ENCODE measurements at regions not wholly inside any gene's neighbourhood (a gene's known extent, or its start where the extent isn't known, plus 50 kb on each side); places are given as distances from the start of the nearest gene placed in this dataset.
"Not testable (repeated sequence)": the region's sequence is repeated elsewhere in the genome, so short reads cannot be mapped to it uniquely, and the experiment has no call there.

- no peak for DNase-seq (ENCODE audit: low read depth in 2 of 2)
These were observed 72.6 kb downstream of the ISX start for GRCh38 chr22:35138521-35138920.

- no peak for DNase-seq (ENCODE audit: low read depth in 2 of 2)
These were observed 75.2 kb downstream of the ISX start for GRCh38 chr22:35140879-35141745.

DNA sequence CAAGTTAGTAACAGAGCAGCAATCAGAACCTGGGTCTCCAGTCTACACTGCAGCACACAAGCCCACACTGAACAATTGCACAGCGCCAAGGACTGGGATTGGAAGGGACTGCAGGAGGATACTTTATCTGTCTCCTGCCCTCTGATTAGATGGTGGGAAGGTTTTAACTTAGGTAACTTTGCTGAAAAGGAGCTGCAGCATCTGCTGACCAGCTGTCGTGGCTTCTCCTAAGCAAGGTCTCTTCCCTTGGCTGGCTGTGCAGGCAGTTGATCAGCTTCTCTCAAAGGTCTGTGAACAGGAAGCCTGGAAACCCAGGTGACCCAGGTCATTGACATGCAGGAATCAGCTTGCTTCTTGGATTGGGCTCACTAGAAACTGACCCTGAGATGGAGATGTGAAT lies 82.4 kb downstream of the ISX start:
- DNase-seq (ENCODE audit: low read depth in 2 of 2) = no peak

DNA sequence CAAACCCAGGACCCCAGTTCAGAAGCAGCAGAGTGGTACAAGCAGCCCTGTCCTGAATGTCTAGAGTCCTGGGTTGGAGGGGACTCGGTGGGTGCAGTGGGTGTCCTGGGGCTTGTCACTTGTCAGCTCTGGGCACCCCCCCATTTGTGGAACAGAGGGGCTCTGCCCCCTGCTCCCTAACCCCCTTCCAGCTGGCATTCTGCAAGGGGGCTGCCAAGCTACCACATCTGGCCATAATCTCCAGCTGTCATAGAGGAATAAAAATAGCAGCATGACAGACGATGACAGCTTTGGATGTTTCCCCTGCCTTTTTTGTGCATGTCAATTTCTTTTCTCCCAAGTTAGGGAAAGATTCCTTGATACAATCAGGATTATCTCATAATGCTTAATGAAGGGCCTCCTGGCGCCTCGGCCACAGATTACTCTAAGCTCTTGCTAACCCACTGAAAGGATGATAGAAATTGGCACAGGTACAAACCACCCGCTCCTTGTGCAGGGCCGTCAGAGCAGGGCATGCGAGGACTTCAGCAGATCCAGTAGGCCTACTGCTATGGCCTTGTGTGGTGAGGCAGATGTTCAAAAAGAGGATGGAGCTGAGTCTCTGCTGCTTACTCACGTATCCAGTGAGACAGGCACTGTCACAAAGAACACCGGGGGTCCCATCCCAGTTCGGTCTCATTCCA lies 83.0 kb downstream of the ISX start:
- DNase-seq (ENCODE audit: low read depth in 2 of 2) = no peak

DNA sequence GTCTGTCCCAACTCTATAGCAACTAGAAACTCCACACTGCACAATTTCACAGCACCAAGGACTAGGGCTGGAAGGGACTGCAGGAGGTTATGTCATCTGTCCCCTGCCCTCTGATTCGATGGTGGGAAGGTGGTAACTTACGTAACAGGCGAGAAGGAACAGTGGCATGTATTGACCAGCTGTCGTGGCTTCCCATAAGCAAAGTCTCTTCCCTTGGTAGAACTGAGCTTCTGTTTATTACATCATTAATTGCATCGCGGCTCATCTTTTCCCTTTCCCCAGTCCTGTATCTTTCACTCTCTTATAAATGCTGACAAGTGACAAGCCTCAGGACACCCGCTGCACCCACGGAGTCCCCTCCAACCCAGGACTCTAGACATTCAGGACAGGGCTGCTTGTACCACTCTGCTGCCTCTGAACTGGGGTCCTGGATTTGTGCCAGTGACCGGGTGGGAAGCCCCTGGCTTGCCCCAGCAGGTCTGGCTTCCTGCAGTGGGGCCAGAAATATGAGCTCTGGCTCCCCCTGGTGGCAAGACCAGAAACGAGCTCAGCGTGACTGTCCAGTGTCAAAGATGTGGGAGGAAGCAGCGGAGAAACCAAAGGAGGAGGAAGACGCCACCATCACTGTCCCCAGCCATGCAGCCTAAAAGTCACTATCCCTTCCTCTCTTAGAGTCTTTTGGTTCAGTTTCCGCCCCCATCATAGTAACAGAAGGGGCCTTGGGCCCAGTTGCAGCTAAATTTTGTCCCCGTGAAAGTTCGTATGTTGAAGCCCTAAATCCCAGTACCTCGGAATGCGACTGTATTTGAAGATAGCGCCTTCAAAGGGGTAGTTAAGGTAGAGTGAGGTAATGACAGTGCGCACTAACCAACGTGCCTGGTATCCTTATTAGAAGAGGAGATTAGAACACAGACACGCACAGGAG lies 84.5 kb downstream of the ISX start:
- peak in 1 of 2 donors; percentile 39 for DNase-seq (ENCODE audit: low read depth in 2 of 2)

- DNase-seq (ENCODE audit: low read depth in 2 of 2) = no peak
These were observed 86.4 kb downstream of the ISX start for GRCh38 chr22:35152316-35152715.

GRCh38 chr22:35154937-35155387 lies 89.0 kb downstream of the ISX start:
- peak in 1 of 2 donors; percentile 4 for DNase-seq (ENCODE audit: low read depth in 2 of 2)

DNA sequence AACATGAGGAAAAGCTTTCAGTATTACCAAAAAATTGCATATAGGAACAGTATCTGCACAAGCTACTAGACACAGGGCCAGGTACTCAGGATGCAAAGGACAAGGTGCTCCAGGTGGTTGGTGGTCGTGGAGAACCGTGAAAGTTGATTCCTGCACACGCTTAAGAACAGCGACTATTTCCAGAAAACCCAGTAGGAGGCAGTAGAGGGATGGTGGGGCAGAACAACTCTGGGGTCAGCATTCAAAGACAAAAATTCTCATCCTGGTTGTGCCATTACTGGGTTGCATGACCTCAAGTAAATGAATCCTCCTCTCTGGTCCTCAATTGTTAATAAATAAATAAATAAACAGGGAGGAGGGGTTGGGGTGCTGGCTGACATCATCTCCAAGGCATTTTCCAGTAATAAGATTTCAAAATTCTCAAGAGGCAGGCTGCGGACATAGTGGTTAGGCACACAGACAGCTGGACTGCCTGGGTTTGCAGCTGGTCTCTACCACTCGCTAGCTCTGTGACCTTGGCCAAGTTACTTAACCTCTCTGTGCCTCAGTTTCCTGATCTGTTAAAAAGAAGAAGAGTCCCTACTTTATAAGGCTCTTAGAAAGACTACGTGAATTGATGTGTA lies 89.6 kb downstream of the ISX start:
- DNase-seq (ENCODE audit: low read depth in 2 of 2) = no peak

DNA sequence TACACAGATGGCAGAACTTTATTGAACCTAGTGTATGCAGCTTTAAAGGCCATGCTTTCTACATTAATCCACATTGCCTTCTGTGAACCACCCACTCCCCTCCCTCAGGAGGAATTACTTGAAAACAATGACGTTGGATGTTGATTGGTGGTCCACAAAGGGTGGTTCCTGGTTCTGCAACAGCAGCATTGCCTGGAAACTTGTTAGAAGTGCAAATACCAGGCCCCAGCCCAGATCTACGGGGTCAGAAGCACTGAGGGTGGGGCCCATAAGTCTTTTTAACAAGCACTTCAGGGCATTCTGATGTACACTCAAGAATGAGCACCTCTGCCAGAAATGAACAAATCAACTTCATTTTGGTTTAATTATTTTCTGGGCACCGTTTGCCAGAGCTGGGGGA lies 91.0 kb downstream of the ISX start:
- DNase-seq (ENCODE audit: low read depth in 2 of 2) = no peak

DNA sequence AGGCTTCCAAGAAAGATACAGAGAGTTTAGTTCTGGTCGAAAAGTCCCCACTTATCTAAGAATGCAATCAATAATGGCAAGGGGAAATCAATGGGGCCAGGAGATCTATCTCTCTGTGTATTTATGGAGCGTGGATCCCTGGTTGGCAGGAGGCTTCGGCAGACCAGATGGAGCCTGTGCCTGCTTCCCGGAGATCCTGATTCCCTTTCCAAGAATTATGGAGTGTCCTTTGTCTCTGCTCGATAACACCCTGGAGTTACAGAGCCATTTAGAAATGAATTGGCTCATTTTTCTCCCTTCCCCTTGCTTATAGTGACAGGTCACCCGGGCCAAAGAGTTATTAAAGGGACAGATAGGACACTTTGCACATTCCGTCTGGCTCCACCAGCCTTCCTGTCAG lies 92.4 kb downstream of the ISX start:
- DNase-seq (ENCODE audit: low read depth in 2 of 2) = no peak

- DNase-seq (ENCODE audit: low read depth in 2 of 2) = no peak
These were observed 93.4 kb downstream of the ISX start for GRCh38 chr22:35159343-35159742.

DNA sequence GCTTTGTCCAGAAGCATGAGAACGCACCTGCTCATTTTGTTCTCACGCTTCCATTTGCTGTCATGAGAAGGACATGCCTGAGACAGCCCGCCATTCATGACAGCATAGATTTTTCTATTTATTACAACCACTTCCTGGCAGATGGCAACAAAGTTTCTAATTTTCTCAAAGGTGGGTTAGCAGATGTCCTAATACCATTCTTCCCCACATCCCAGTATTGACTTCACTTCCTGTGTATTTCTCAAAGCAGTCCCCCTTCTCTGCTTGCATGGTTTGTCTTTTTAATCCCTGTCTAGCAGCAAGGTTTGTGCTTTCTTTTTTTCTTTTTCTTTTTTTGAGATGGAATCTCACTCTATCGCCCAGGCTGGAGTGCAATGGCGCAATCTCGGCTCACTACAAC lies 94.3 kb downstream of the ISX start:
- DNase-seq (ENCODE audit: low read depth in 2 of 2) = no peak

GRCh38 chr22:35165896-35166295 lies 91.4 kb upstream of the HMGXB4 start:
- DNase-seq (ENCODE audit: low read depth in 2 of 2) = not testable (repeated sequence)

GRCh38 chr22:35170716-35171697 lies 86.3 kb upstream of the HMGXB4 start:
- no peak for DNase-seq (ENCODE audit: low read depth in 2 of 2)

DNA sequence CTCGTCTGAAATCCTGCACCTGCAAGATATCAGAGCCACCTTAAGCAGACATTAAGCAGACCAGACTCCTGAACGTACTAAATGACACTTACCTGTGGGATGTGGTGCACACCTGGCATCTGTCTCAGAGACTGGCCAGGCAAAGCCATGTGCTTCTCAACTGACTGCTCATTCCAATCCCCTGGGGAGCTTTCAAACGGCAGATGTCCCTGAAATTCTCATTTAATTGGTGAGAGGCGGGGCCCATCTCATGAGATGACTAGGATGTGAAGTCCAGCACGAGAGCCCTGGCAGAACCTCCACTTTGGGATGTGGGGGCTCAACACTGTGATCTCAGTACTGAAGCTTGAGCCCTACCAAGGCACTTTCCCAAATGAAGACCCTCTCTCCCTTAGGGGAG lies 84.9 kb upstream of the HMGXB4 start:
- no peak for DNase-seq (ENCODE audit: low read depth in 2 of 2)

- no peak for DNase-seq (ENCODE audit: low read depth in 2 of 2)
These were observed 83.6 kb upstream of the HMGXB4 start for GRCh38 chr22:35173655-35174054.

- no peak for DNase-seq (ENCODE audit: low read depth in 2 of 2)
These were observed 82.8 kb upstream of the HMGXB4 start for GRCh38 chr22:35174401-35175038.

DNA sequence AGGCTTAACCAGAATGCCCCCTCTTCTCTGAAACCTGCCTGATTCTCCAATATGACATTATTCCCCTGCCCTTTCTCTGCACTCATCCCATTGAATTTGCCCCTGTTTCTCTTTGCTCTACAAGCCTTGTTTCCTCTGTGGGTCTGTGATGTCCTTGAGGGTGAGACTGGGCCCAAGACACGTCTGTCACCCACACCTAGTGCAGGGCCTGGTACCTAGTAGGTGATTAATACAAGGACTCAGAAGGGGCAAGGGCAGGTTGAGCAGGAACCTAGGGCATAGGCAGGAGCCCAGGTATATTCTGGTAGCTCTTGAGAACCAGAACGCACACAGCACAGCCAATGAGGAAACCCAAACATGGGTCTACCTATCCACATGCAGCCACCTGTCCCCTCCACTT lies 81.9 kb upstream of the HMGXB4 start:
- DNase-seq (ENCODE audit: low read depth in 2 of 2) = no peak

DNA sequence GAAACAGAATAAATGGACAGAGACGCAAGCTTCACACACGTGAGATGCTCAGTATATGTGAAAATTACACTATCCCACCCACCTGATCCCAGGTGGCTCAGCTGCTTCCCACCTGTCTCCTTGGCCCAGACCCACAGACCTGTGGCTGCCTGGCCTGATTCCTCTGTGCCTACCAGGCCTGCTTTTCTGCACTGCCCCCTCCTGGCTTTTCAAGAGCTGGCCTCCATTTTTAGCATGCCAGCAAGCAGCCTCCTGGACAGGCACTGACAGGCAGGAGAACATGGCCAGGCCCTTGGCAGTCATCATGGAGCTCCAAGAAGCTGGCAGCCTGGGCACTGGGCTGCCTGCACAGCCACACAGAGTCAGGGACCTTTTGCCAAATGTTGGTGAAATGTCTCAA lies 79.5 kb upstream of the HMGXB4 start:
- no peak for DNase-seq (ENCODE audit: low read depth in 2 of 2)

GRCh38 chr22:35178446-35178845 lies 78.8 kb upstream of the HMGXB4 start:
- no peak for DNase-seq (ENCODE audit: low read depth in 2 of 2)
